ENCODE measurements at regions not wholly inside any gene's neighbourhood (a gene's known extent, or its start where the extent isn't known, plus 50 kb on each side); places are given as distances from the start of the nearest gene placed in this dataset.

DNA sequence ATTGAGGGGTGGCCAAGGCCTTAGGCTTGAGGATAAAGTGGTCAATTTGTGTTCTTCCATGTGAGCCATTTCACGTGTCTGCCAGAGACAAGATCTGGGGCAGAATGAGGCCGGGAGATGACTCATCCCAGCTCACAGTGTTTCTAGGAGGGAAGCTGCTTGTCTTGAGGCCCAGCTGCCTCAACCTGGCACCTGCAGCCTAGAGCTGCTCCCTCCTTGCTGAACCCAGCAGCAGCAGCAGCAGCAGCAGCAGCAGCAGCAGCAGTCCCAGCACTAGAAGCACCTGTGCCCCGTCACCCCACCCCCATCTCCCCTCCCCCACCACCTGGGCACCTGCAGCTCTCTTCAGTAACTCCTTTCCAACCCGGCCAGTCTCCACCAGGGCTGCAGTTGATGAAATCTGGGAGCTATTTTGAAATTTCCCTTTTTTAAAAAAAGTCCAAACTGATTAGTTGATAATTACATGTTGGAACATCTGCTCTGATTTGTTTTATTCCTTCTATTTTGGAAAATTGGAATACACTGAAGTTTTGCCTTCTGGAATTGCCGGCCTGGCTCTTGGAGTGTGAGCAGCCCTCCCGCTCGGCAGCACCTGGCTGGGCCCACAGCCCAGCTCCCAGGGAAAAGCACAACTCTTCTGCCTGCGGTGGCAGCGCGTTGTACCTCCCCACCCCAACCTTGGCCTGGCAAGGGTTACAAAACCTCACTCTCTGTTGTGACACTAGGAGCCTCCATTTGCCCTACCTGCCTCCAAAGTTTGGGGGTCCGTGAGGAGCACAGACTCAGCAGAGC is 143.5 kb downstream of the NXPE2 start:
- TF ChIP-seq CTCF (IDR thresholded peaks at IDR 0.05) (no peak), POLR2A (IDR thresholded peaks at IDR 0.05) (no peak)
